ENCODE measurements at regions not wholly inside any gene's neighbourhood (a gene's known extent, or its start where the extent isn't known, plus 50 kb on each side); places are given as distances from the start of the nearest gene placed in this dataset.

GRCh38 chr2:142320067-142320466 is 189.3 kb upstream of the LRP1B start:
- no peak for DNase-seq (ENCODE audit: low read depth)
- TF ChIP-seq CTCF (IDR thresholded peaks at IDR 0.05; ENCODE audit: insufficient read depth, low read depth, low read length, missing control alignments) = no peak
- no peak overlapping the region for H3K4me3 ChIP-seq (ENCODE audit: low read depth, low read length)

- DNase-seq (ENCODE audit: low read depth) = no peak
- no peak for TF ChIP-seq CTCF (IDR thresholded peaks at IDR 0.05; ENCODE audit: insufficient read depth, low read depth, low read length, missing control alignments)
- H3K4me3 ChIP-seq (ENCODE audit: low read depth, low read length) = no peak overlapping the region
Measured at GRCh38 chr2:142316049-142316448, 185.2 kb upstream of the LRP1B start.

GRCh38 chr2:142315346-142315745 is 184.5 kb upstream of the LRP1B start:
- no peak overlapping the region for H3K4me3 ChIP-seq (ENCODE audit: low read depth, low read length)
- no peak for TF ChIP-seq CTCF (IDR thresholded peaks at IDR 0.05; ENCODE audit: insufficient read depth, low read depth, low read length, missing control alignments)
- DNase-seq (ENCODE audit: low read depth) = no peak

- DNase-seq (ENCODE audit: low read depth) = no peak
- TF ChIP-seq CTCF (IDR thresholded peaks at IDR 0.05; ENCODE audit: insufficient read depth, low read depth, low read length, missing control alignments) = no peak
Measured at GRCh38 chr2:142314164-142314563, 183.3 kb upstream of the LRP1B start.

GRCh38 chr2:142310530-142310929 is 179.7 kb upstream of the LRP1B start:
- TF ChIP-seq CTCF (IDR thresholded peaks at IDR 0.05; ENCODE audit: insufficient read depth, low read depth, low read length, missing control alignments) = no peak
- H3K4me3 ChIP-seq (ENCODE audit: low read depth, low read length) = no peak overlapping the region
- DNase-seq (ENCODE audit: low read depth) = no peak

More at GRCh38 chr2:142314164-142314563, 183.3 kb upstream of the LRP1B start:
- no peak overlapping the region for H3K4me3 ChIP-seq (ENCODE audit: low read depth, low read length)

GRCh38 chr2:142308744-142309143 is 177.9 kb upstream of the LRP1B start:
- no peak for DNase-seq (ENCODE audit: low read depth)
- no peak for TF ChIP-seq CTCF (IDR thresholded peaks at IDR 0.05; ENCODE audit: insufficient read depth, low read depth, low read length, missing control alignments)
- no peak overlapping the region for H3K4me3 ChIP-seq (ENCODE audit: low read depth, low read length)

- DNase-seq (ENCODE audit: low read depth) = no peak
- TF ChIP-seq CTCF (IDR thresholded peaks at IDR 0.05; ENCODE audit: insufficient read depth, low read depth, low read length, missing control alignments) = no peak
- H3K4me3 ChIP-seq (ENCODE audit: low read depth, low read length) = no peak overlapping the region
Measured at GRCh38 chr2:142307616-142308115, 176.8 kb upstream of the LRP1B start.

Data from GM12865 (cell line).